Fibroblast of lung (primary cell): ENCODE measurements at regions not wholly inside any gene's neighbourhood (a gene's known extent, or its start where the extent isn't known, plus 50 kb on each side); places are given as distances from the start of the nearest gene placed in this dataset.

Experiments
- CTCF ChIP-seq, 2 donors: IDR thresholded peaks in 1 of 2; conservative IDR thresholded peaks in 1 of 2; 1 replicate in 1 of 2; 2 replicates in 1 of 2; pipeline ENCODE4 v1.5.1; 2011 to 2012; ENCODE audit warnings: low read length in 2 of 2, control low read depth in 1 of 2, inconsistent platforms in 1 of 2, low read depth in 1 of 2, mild to moderate bottlenecking in 1 of 2
- EZH2 ChIP-seq: IDR thresholded peaks from 2 replicates; pipeline ENCODE4 v1.5.1; 2012; ENCODE audit warnings: low read length, control low read depth, mild to moderate bottlenecking; ENCODE audit errors: missing control alignments

GRCh38 chr13:79910875-79911540, 429.9 kb downstream of the SPRY2 start:
- TF ChIP-seq CTCF (conservative IDR thresholded peaks at IDR 0.05 in 1 of 2, IDR thresholded peaks at IDR 0.05 in 1 of 2; ENCODE audit: low read depth in 1 of 2, low read length in 2 of 2) (no peak), EZH2 (no peak)
